ENCODE measurements at regions not wholly inside any gene's neighbourhood (a gene's known extent, or its start where the extent isn't known, plus 50 kb on each side); places are given as distances from the start of the nearest gene placed in this dataset.

DNA sequence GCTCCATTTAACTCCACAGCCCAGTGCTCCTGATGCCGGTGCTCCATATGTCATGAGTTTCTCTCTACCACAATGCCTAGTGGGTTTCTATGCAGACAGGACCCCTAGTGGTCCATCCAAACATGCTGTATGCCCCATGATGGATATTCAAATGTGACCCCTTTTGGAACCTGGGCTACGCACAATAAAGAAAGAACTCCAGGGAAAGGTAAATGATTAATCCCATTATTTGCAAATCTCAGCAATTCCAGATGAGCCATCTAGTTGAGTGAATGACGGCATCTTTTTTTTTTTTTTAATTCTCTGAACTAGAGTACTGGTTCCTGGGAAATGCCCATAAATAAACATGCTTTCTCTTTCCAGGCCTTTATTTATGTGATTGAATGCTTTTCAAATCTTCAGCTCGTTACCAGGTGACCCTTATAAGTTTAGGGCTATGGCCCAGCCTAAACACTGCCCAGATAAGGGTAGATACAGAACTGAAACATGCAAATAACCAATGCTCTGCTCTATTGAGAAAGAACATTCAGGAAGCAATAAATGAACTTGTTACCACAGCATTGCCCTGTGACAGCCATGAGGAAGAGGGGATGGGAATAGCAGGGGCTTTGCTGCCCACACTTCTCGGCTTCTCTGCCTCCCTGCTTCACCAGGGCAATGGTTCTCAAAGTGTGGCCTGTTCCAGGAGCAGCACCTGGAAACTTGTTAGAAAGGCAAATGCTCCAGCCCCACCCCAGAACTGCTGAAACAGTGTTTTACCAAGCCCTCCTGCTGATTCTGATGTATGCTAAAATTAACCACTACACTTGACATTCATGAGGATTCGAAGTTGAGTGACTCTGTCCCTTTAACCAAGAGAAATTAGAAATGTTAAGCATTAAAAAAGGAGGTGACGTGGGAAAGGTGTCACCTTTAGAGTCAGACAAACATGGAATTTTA lies 151.7 kb downstream of the SEC16B start:
- Histone ChIP-seq H3F3A (ENCODE audit: insufficient read depth, low read depth) (no peaks in the 10 kb centered on the region), H4K20me1 (ENCODE audit: insufficient read depth) (no peaks in the 10 kb centered on the region), H3K9me3 (ENCODE audit: insufficient read depth, low read depth) (no peaks in the 10 kb centered on the region), H3K27me3 (ENCODE audit: insufficient read depth, low read depth) (peaks cover 64% of the 10 kb centered on the region), H3K4me3 (no peak overlapping the region), H3K9me2 (ENCODE audit: insufficient read depth) (no peaks in the 10 kb centered on the region), H3K36me3 (ENCODE audit: low read depth) (no peaks in the 10 kb centered on the region), H2AFZ (no peak overlapping the region), H3K27ac (no peak overlapping the region), H3K4me1 (replicated peaks; ENCODE audit: insufficient read depth) (no peaks in the 10 kb centered on the region), H3K79me2 (ENCODE audit: low read depth) (no peaks in the 10 kb centered on the region), H3K4me2 (no peak overlapping the region)
- CTCF ChIA-PET = no interaction called here
- no peak for TF ChIP-seq EZH2 (IDR thresholded peaks at IDR 0.05; ENCODE audit: low read depth)
- TF ChIP-seq, protein P1, sequence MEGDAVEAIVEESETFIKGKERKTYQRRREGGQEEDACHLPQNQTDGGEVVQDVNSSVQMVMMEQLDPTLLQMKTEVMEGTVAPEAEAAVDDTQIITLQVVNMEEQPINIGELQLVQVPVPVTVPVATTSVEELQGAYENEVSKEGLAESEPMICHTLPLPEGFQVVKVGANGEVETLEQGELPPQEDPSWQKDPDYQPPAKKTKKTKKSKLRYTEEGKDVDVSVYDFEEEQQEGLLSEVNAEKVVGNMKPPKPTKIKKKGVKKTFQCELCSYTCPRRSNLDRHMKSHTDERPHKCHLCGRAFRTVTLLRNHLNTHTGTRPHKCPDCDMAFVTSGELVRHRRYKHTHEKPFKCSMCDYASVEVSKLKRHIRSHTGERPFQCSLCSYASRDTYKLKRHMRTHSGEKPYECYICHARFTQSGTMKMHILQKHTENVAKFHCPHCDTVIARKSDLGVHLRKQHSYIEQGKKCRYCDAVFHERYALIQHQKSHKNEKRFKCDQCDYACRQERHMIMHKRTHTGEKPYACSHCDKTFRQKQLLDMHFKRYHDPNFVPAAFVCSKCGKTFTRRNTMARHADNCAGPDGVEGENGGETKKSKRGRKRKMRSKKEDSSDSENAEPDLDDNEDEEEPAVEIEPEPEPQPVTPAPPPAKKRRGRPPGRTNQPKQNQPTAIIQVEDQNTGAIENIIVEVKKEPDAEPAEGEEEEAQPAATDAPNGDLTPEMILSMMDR (conservative IDR thresholded peaks at IDR 0.05) = no peak
- POLR2A ChIA-PET (ENCODE audit: unreplicated experiment) = no interaction called here
- intact Hi-C loops (cut with micrococcal nuclease; ENCODE audit: unreplicated experiment) = no loop called here
- no peak for DNase-seq
- BruUV-seq (replicated peaks) = no TSS peak

DNA sequence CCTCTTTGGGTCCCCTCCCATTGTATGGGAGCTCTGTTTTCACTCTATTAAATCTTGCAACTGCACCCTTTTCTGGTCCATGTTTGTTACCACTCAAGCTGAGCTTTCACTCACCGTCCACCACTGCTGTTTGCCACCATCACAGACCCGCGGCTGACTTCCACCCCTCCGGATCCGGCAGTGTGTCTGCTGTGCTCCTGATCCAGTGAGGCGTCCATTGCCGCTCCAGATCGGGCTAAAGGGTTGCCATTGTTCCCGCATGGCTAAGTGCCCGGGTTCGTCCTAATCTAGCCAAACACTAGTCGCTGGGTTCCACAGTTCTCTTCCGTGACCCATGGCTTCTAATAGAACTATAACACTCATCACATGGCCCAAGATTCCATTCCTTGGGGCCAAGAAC lies 157.2 kb downstream of the SEC16B start:
- ChIA-PET CTCF (no interaction called here), POLR2A (ENCODE audit: unreplicated experiment) (no interaction called here)
- TF ChIP-seq EZH2 (IDR thresholded peaks at IDR 0.05; ENCODE audit: low read depth) = no peak
- TF ChIP-seq, protein P1 (conservative IDR thresholded peaks at IDR 0.05) = no peak
- Histone ChIP-seq H3K9me2 (ENCODE audit: insufficient read depth) (no peaks in the 10 kb centered on the region), H3K79me2 (ENCODE audit: low read depth) (no peaks in the 10 kb centered on the region), H3K36me3 (ENCODE audit: low read depth) (no peaks in the 10 kb centered on the region), H3K4me2 (no peak overlapping the region), H3K27ac (no peak overlapping the region), H3K4me3 (no peak overlapping the region), H3K4me1 (replicated peaks; ENCODE audit: insufficient read depth) (no peaks in the 10 kb centered on the region), H3K9me3 (ENCODE audit: insufficient read depth, low read depth) (no peaks in the 10 kb centered on the region), H4K20me1 (ENCODE audit: insufficient read depth) (no peaks in the 10 kb centered on the region), H3K27me3 (ENCODE audit: insufficient read depth, low read depth) (peaks cover 23% of the 10 kb centered on the region; the same call in 1 of the 2 replicates), H2AFZ (no peak overlapping the region), H3F3A (ENCODE audit: insufficient read depth, low read depth) (no peaks in the 10 kb centered on the region)
- intact Hi-C loops (cut with micrococcal nuclease; ENCODE audit: unreplicated experiment) = no loop called here
- BruUV-seq (replicated peaks) = no TSS peak
- DNase-seq = no peak

DNA sequence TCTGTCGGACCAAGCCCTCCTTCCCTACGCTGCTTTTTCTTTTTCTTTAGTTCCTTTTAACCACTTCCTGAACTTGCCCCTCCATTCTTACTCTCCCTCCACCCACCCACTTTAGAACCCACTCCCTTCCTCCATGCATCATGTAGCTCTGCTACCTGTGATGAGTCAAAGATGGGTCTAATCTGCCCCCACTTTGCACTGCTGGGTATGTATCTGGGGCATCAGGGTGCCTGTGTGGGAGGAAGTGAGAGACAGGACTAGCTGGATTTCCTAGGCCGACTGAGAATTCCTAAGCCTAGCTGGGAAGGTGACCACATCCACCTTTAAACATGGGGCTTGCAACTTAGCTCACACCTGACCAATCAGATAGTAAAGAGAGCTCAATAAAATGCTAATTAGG lies 157.7 kb downstream of the SEC16B start:
- Histone ChIP-seq H3K4me3 (no peak overlapping the region), H3K4me2 (no peak overlapping the region), H3K9me2 (ENCODE audit: insufficient read depth) (no peaks in the 10 kb centered on the region), H3K27me3 (ENCODE audit: insufficient read depth, low read depth) (peaks cover 18% of the 10 kb centered on the region; the same call in 1 of the 2 replicates), H3K9me3 (ENCODE audit: insufficient read depth, low read depth) (no peaks in the 10 kb centered on the region), H4K20me1 (ENCODE audit: insufficient read depth) (no peaks in the 10 kb centered on the region), H3K36me3 (ENCODE audit: low read depth) (no peaks in the 10 kb centered on the region), H3K4me1 (replicated peaks; ENCODE audit: insufficient read depth) (no peaks in the 10 kb centered on the region), H3K79me2 (ENCODE audit: low read depth) (no peaks in the 10 kb centered on the region), H3K27ac (no peak overlapping the region), H2AFZ (no peak overlapping the region), H3F3A (ENCODE audit: insufficient read depth, low read depth) (no peaks in the 10 kb centered on the region)
- ChIA-PET CTCF (no interaction called here), POLR2A (ENCODE audit: unreplicated experiment) (no interaction called here)
- intact Hi-C loops (cut with micrococcal nuclease; ENCODE audit: unreplicated experiment) = no loop called here
- no peak for TF ChIP-seq EZH2 (IDR thresholded peaks at IDR 0.05; ENCODE audit: low read depth)
- TF ChIP-seq, protein P1 (conservative IDR thresholded peaks at IDR 0.05) = no peak
- DNase-seq = no peak
- no TSS peak for BruUV-seq (replicated peaks)

Measured in PC-9 (cell line).